ENCODE measurements at regions not wholly inside any gene's neighbourhood (a gene's known extent, or its start where the extent isn't known, plus 50 kb on each side); places are given as distances from the start of the nearest gene placed in this dataset.
"Not testable (repeated sequence)": the region's sequence is repeated elsewhere in the genome, so short reads cannot be mapped to it uniquely, and the experiment has no call there.

DNA sequence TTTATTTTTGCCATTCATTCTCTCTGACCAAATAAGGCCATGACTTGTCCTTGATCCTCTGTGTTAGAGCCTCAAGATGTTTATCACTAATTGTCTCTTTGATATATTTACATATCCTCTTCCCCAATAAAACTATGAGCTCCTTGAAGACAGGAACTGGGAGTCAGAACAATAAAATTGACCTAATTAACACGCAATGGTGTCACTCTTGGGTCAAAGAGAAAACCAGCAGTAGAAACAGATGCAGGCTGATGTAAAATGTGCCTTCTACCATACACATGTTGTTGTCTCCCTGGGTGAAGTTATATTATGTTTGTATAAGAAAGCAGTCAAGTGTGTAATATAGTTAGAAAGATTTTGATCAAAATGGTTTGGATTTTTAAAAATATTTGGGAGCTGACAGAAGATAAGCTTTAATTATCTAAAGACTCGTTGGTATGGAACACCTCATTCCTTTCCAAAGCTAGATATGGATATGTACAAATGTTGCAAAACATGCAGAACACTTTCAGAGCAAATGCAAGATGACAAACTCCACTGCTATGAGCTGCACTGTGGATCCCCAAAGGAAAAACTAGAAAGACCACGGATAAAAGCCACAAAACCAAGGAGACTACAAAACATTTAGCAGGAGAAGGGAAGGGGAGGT is 109.7 kb upstream of the STMND1 start:
- WGBS, 2 donors = 77 to 80% methylated on average over 3 of the region's 3 CpGs
- H3K4me3 ChIP-seq (ENCODE audit: low read depth, poor library complexity, severe bottlenecking) = no peak overlapping the region
- intact Hi-C loops (cut with DNase I; ENCODE audit: low total_unique reads) = no loop called here
- DNase-seq (ENCODE audit: low spot score in 2 of 2) = no peak
- TF ChIP-seq, protein P1, sequence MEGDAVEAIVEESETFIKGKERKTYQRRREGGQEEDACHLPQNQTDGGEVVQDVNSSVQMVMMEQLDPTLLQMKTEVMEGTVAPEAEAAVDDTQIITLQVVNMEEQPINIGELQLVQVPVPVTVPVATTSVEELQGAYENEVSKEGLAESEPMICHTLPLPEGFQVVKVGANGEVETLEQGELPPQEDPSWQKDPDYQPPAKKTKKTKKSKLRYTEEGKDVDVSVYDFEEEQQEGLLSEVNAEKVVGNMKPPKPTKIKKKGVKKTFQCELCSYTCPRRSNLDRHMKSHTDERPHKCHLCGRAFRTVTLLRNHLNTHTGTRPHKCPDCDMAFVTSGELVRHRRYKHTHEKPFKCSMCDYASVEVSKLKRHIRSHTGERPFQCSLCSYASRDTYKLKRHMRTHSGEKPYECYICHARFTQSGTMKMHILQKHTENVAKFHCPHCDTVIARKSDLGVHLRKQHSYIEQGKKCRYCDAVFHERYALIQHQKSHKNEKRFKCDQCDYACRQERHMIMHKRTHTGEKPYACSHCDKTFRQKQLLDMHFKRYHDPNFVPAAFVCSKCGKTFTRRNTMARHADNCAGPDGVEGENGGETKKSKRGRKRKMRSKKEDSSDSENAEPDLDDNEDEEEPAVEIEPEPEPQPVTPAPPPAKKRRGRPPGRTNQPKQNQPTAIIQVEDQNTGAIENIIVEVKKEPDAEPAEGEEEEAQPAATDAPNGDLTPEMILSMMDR (IDR thresholded peaks at IDR 0.05) = no peak
- TF ChIP-seq POLR2A (IDR thresholded peaks at IDR 0.05) = no peak

DNA sequence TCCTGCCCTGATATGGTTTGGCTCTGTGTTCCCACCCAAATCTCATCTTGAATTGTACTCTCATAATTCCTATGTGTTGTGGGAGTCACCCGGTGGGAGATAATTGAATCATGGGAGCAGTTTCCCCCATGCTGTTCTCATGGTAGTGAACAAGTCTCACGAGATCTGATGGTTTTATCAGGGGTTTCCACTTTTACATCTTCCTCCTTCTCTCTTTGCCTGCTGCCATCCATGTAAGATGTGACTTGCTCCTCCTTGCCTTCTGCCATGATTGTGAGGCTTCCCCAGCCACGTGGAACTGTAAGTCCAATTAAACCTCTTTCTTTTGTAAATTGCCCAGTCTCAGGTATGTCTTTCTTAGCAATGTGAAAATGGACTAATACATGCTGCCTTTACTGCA is 111.9 kb upstream of the STMND1 start:
- 90 to 92% methylated on average over 3 of the region's 3 CpGs for WGBS, 2 donors
- intact Hi-C loops (cut with DNase I; ENCODE audit: low total_unique reads); H3K4me3 ChIP-seq (ENCODE audit: low read depth, poor library complexity, severe bottlenecking); DNase-seq (ENCODE audit: low spot score in 2 of 2): not testable (repeated sequence)

DNA sequence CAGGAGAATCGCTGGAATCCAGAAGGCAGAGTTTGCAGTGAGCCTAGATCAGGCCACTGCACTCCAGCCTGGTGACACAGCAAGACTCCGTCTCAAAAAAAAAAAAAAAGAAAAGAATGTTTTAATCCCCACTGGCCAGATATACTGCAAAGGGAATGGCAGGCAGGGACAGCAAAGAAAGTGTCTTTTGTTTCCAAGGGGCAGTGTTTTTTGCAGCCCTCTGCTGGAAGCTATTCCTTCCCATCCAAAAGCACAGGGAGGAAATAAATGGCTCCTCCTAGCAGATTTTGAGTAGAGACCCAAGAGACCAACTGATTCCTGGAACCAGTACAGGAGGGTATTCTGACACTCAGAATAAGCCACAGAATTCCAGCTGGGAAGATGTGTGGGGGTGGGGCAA is 112.5 kb upstream of the STMND1 start:
- TF ChIP-seq POLR2A (IDR thresholded peaks at IDR 0.05) = no peak
- H3K4me3 ChIP-seq (ENCODE audit: low read depth, poor library complexity, severe bottlenecking) = no peak overlapping the region
- 91 to 93% methylated on average over 2 of the region's 2 CpGs for WGBS, 2 donors
- DNase-seq (ENCODE audit: low spot score in 2 of 2) = no peak
- intact Hi-C loops (cut with DNase I; ENCODE audit: low total_unique reads) = no loop called here

DNA sequence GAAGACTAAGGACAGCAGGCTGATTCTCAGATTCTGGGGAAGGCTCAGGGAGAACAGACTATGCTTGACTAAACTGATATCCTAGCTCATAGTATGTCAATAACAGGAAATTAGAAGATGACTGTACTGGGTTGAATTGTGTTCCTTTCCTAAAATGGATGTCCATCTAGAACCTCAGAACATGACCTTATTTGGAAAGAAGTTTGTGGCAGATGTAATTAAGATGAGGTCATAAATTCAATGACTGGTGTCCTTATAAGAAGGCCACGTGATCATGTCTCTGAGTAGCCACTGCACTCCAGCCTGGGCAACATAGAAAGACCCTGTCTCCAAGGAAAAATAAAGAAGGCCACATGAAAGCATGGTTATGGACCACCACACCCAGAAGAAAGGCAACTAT is 113.9 kb upstream of the STMND1 start:
- intact Hi-C loops (cut with DNase I; ENCODE audit: low total_unique reads) = no loop called here
- TF ChIP-seq, protein P1 (IDR thresholded peaks at IDR 0.05) = no peak
- no peak for TF ChIP-seq POLR2A (IDR thresholded peaks at IDR 0.05)
- WGBS, 2 donors = 76 to 88% methylated on average over 1 of the region's 1 CpG

DNA sequence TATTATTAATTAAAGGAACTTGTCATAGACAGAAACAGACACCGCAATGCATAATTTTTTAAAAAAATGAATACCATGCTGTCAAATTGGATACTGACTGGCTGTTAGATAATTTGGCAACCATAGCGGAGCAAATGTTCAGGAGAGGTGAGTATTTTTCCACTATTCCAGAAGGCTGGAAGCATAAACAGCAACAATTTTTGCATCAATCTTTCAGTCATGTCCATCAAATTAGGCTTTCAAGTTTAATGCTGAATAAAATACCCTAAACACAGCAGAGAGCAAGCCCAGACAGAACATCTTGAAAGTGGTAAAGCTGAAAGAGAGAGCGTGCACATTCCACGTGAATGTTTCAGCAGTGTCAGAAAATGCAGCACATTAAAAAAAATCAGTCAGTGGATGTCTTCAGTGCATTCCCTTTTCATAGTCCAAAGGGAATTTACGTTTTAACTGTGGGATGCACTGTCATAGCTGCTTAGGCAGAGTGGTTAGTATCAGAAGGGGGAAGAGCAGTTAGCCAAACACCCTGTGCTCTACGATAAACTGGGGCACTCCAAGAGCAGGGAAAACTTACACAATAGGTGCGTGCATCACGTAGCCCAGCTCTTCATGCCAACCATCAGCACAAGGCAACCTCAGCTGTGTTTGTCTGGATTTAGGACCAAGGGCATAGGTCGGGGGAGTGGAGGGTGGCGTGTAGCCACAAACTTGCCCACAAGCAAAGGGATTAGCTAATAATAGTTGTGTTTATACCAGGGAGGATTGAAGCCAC is 116.2 kb upstream of the STMND1 start:
- H3K4me3 ChIP-seq (ENCODE audit: low read depth, poor library complexity, severe bottlenecking) = no peak overlapping the region
- DNase-seq (ENCODE audit: low spot score in 2 of 2) = no peak
- TF ChIP-seq POLR2A (IDR thresholded peaks at IDR 0.05) = no peak
- TF ChIP-seq, protein P1 (IDR thresholded peaks at IDR 0.05) = no peak
- WGBS, 2 donors = 16 to 24% methylated on average over 10 of the region's 10 CpGs
- intact Hi-C loops (cut with DNase I; ENCODE audit: low total_unique reads) = no loop called here

More for the DNA sequence above, 113.9 kb upstream of the STMND1 start:
- H3K4me3 ChIP-seq (ENCODE audit: low read depth, poor library complexity, severe bottlenecking) = no peak overlapping the region
- DNase-seq (ENCODE audit: low spot score in 2 of 2) = no peak

DNA sequence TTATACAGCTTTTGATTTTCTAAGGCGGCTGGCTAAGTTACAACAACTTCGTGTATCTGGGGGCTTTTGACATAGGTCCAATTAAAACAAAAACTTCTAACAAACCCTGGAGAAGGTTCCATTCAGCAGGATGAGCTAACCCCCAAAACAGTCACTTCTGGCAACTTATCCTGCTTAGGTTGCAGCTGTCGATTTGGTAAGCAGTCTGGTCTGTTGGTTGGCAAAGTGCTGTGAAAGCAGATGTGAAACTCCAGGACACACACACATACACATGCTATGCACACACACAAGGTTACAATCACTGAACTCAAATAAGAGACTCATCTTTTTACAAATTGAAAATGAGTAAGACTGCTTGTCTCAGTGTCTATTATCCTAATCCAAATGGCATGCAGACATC is 119.0 kb upstream of the STMND1 start:
- intact Hi-C loops (cut with DNase I; ENCODE audit: low total_unique reads) = no loop called here
- TF ChIP-seq POLR2A (IDR thresholded peaks at IDR 0.05) = no peak
- TF ChIP-seq, protein P1 (IDR thresholded peaks at IDR 0.05) = no peak
- H3K4me3 ChIP-seq (ENCODE audit: low read depth, poor library complexity, severe bottlenecking) = no peak overlapping the region
- WGBS, 2 donors = 38 to 40% methylated on average over 3 of the region's 3 CpGs
- DNase-seq (ENCODE audit: low spot score in 2 of 2) = no peak
